ENCODE measurements at regions not wholly inside any gene's neighbourhood (a gene's known extent, or its start where the extent isn't known, plus 50 kb on each side); places are given as distances from the start of the nearest gene placed in this dataset.

- 0 out of 2 replicates have a peak, but pooled peaks have one; percentile 11 for TF ChIP-seq MAX (IDR thresholded peaks at IDR 0.05; ENCODE audit: low read depth, low read length)
- TF ChIP-seq POLR2A (IDR thresholded peaks at IDR 0.05; ENCODE audit: extremely low read depth, insufficient read length) = no peak
- no peak overlapping the region for H3K4me3 ChIP-seq (ENCODE audit: low read depth, low read length)
- no peak for DNase-seq (ENCODE audit: low read depth)
These were observed 58.7 kb upstream of the GADD45A start for GRCh38 chr1:67626090-67626860.

- DNase-seq (ENCODE audit: low read depth) = no peak
- H3K4me3 ChIP-seq (ENCODE audit: low read depth, low read length) = no peak overlapping the region
- TF ChIP-seq POLR2A (IDR thresholded peaks at IDR 0.05; ENCODE audit: extremely low read depth, insufficient read length) (no peak), MAX (IDR thresholded peaks at IDR 0.05; ENCODE audit: low read depth, low read length) (no peak), MYC (IDR thresholded peaks at IDR 0.05; ENCODE audit: low read depth, low read length) (no peak), CTCF (IDR thresholded peaks at IDR 0.05; ENCODE audit: low read depth, low read length) (no peak)
These were observed 58.2 kb upstream of the GADD45A start for GRCh38 chr1:67626861-67627235.

GRCh38 chr1:67627336-67627735 is 57.7 kb upstream of the GADD45A start:
- H3K4me3 ChIP-seq (ENCODE audit: low read depth, low read length) = no peak overlapping the region
- no peak for TF ChIP-seq MYC (IDR thresholded peaks at IDR 0.05; ENCODE audit: low read depth, low read length)

GRCh38 chr1:67627906-67628305 is 57.1 kb upstream of the GADD45A start:
- no peak overlapping the region for H3K4me3 ChIP-seq (ENCODE audit: low read depth, low read length)
- DNase-seq (ENCODE audit: low read depth) = no peak
- TF ChIP-seq POLR2A (IDR thresholded peaks at IDR 0.05; ENCODE audit: extremely low read depth, insufficient read length) (no peak), MAX (IDR thresholded peaks at IDR 0.05; ENCODE audit: low read depth, low read length) (no peak)

More at GRCh38 chr1:67627336-67627735, 57.7 kb upstream of the GADD45A start:
- DNase-seq (ENCODE audit: low read depth) = no peak

GRCh38 chr1:67629370-67630075 is 55.5 kb upstream of the GADD45A start:
- no peak for DNase-seq (ENCODE audit: low read depth)
- TF ChIP-seq MAX (IDR thresholded peaks at IDR 0.05; ENCODE audit: low read depth, low read length) = no peak
- no peak for TF ChIP-seq CTCF (IDR thresholded peaks at IDR 0.05; ENCODE audit: low read depth, low read length)
- TF ChIP-seq MYC (IDR thresholded peaks at IDR 0.05; ENCODE audit: low read depth, low read length) = no peak
- no peak for TF ChIP-seq POLR2A (IDR thresholded peaks at IDR 0.05; ENCODE audit: extremely low read depth, insufficient read length)
- no peak overlapping the region for H3K4me3 ChIP-seq (ENCODE audit: low read depth, low read length)

GRCh38 chr1:67630438-67631045 is 54.5 kb upstream of the GADD45A start:
- no peak for DNase-seq (ENCODE audit: low read depth)
- TF ChIP-seq MAX (IDR thresholded peaks at IDR 0.05; ENCODE audit: low read depth, low read length) (no peak), CTCF (IDR thresholded peaks at IDR 0.05; ENCODE audit: low read depth, low read length) (no peak), MYC (IDR thresholded peaks at IDR 0.05; ENCODE audit: low read depth, low read length) (no peak)
- H3K4me3 ChIP-seq (ENCODE audit: low read depth, low read length) = no peak overlapping the region

- TF ChIP-seq MAX (IDR thresholded peaks at IDR 0.05; ENCODE audit: low read depth, low read length) (no peak), CTCF (IDR thresholded peaks at IDR 0.05; ENCODE audit: low read depth, low read length) (no peak), MYC (IDR thresholded peaks at IDR 0.05; ENCODE audit: low read depth, low read length) (no peak), POLR2A (IDR thresholded peaks at IDR 0.05; ENCODE audit: extremely low read depth, insufficient read length) (no peak)
- DNase-seq (ENCODE audit: low read depth) = no peak
- no peak overlapping the region for H3K4me3 ChIP-seq (ENCODE audit: low read depth, low read length)
These were observed 52.6 kb upstream of the GADD45A start for GRCh38 chr1:67632356-67632755.
